ENCODE measurements at regions not wholly inside any gene's neighbourhood (a gene's known extent, or its start where the extent isn't known, plus 50 kb on each side); places are given as distances from the start of the nearest gene placed in this dataset.

GRCh38 chr20:24899153-24899552 lies 49.9 kb upstream of the CST7 start:
- TF ChIP-seq NFATC3 (IDR thresholded peaks at IDR 0.05) (no peak), ZBTB1 (CRISPR knock-in tag; IDR thresholded peaks at IDR 0.05; ENCODE audit: borderline replicate concordance, low read depth) (no peak), NR2C1 (IDR thresholded peaks at IDR 0.05) (no peak), NR2C1 (tag; IDR thresholded peaks at IDR 0.05) (no peak), BHLHE40 (IDR thresholded peaks at IDR 0.05; ENCODE audit: low read length) (no peak), KAT2B (IDR thresholded peaks at IDR 0.05; ENCODE audit: low read depth, low read length) (no peak), ZFP36 (IDR thresholded peaks at IDR 0.05; ENCODE audit: low read depth, low read length, partially characterized antibody) (no peak), SIN3A (IDR thresholded peaks at IDR 0.05; ENCODE audit: borderline replicate concordance in 2 of 2, control insufficient read depth in 1 of 2, low read depth in 2 of 2, low read length in 2 of 2) (no peak), ARNT (IDR thresholded peaks at IDR 0.05) (no peak), POLR2A (conservative IDR thresholded peaks at IDR 0.05) (no peak)
